ENCODE measurements at regions not wholly inside any gene's neighbourhood (a gene's known extent, or its start where the extent isn't known, plus 50 kb on each side); places are given as distances from the start of the nearest gene placed in this dataset.

GRCh38 chr6:144599615-144600014 is 314.5 kb downstream of the UTRN start:
- TF ChIP-seq, protein P1, sequence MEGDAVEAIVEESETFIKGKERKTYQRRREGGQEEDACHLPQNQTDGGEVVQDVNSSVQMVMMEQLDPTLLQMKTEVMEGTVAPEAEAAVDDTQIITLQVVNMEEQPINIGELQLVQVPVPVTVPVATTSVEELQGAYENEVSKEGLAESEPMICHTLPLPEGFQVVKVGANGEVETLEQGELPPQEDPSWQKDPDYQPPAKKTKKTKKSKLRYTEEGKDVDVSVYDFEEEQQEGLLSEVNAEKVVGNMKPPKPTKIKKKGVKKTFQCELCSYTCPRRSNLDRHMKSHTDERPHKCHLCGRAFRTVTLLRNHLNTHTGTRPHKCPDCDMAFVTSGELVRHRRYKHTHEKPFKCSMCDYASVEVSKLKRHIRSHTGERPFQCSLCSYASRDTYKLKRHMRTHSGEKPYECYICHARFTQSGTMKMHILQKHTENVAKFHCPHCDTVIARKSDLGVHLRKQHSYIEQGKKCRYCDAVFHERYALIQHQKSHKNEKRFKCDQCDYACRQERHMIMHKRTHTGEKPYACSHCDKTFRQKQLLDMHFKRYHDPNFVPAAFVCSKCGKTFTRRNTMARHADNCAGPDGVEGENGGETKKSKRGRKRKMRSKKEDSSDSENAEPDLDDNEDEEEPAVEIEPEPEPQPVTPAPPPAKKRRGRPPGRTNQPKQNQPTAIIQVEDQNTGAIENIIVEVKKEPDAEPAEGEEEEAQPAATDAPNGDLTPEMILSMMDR (IDR thresholded peaks at IDR 0.05; ENCODE audit: borderline replicate concordance, insufficient read depth, low read depth, low read length), result no peak
- no peak overlapping the region for H3K4me3 ChIP-seq (ENCODE audit: low read depth, low read length)

- no peak overlapping the region for H3K4me3 ChIP-seq (ENCODE audit: low read depth, low read length)
- TF ChIP-seq, protein P1 (IDR thresholded peaks at IDR 0.05; ENCODE audit: borderline replicate concordance, insufficient read depth, low read depth, low read length), result no peak
These were observed 316.1 kb downstream of the UTRN start for GRCh38 chr6:144601221-144601620.

- H3K4me3 ChIP-seq (ENCODE audit: low read depth, low read length), result no peak overlapping the region
- TF ChIP-seq, protein P1 (IDR thresholded peaks at IDR 0.05; ENCODE audit: borderline replicate concordance, insufficient read depth, low read depth, low read length), result no peak
These were observed 317.5 kb downstream of the UTRN start for GRCh38 chr6:144602523-144603180.

- TF ChIP-seq, protein P1 (IDR thresholded peaks at IDR 0.05; ENCODE audit: borderline replicate concordance, insufficient read depth, low read depth, low read length), result no peak
- H3K4me3 ChIP-seq (ENCODE audit: low read depth, low read length), result no peak overlapping the region
These were observed 320.9 kb downstream of the UTRN start for GRCh38 chr6:144606083-144606482.

DNA sequence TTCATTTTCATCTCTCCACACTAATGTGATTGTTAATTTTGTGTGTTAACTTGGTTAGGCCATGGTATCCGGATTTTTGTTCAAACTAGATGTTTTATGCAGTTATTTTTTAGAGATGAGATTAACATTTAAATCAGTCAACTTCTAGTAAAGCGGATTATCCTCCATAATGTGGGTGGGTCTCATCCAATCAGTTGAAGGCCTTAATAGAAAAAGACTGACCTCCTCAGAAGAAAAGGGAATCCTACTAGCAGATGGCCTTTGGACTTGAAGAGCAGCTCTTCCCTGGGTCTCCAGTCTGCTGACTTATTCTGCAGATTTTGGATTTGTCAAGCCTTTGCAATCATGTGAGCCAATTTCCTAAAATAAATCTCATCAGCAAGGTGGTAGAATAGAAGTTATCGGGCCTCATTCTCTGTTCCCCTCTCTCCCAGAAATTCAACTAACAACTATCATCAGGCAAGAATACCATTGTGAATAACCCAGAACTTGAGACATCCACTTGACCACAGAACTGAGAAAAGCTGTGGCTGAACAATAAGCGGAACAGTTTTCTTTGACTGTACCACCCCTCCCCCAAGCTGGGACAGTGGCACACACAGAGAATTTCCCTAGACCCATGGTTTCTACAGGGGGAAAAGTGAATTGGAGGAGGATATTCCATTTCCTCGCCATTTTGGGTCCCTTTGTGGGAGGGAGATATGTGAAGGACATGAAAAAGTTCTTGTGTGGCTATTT is 323.0 kb downstream of the UTRN start:
- H3K4me3 ChIP-seq (ENCODE audit: low read depth, low read length), result no peak overlapping the region

GRCh38 chr6:144612811-144613210 is 327.7 kb downstream of the UTRN start:
- H3K4me3 ChIP-seq (ENCODE audit: low read depth, low read length), result no peak overlapping the region

More for the DNA sequence above, 323.0 kb downstream of the UTRN start:
- TF ChIP-seq, protein P1 (IDR thresholded peaks at IDR 0.05; ENCODE audit: borderline replicate concordance, insufficient read depth, low read depth, low read length), result no peak

More at GRCh38 chr6:144612811-144613210, 327.7 kb downstream of the UTRN start:
- TF ChIP-seq, protein P1 (IDR thresholded peaks at IDR 0.05; ENCODE audit: borderline replicate concordance, insufficient read depth, low read depth, low read length), result no peak
